ENCODE measurements at regions not wholly inside any gene's neighbourhood (a gene's known extent, or its start where the extent isn't known, plus 50 kb on each side); places are given as distances from the start of the nearest gene placed in this dataset.

DNA sequence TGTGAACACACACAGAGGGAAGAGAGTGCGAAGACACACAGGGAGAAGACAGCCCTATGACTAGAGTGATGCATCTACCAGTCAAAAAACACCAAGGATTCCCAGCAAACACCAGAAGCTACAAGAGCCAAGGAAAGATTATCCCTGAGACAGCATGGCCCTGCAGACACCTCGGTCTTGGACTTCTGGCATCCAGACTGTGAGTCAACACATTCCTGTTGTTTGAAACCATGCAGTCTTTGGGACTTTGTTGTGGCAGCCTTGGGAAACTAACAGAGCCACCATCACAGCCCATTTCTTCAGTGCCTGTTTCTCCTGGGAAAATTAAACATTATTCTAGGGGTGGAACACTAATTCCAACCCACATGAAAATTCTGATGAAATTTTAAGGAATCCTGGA lies 220.6 kb downstream of the GXYLT1 start:
- no peak for DNase-seq

DNA sequence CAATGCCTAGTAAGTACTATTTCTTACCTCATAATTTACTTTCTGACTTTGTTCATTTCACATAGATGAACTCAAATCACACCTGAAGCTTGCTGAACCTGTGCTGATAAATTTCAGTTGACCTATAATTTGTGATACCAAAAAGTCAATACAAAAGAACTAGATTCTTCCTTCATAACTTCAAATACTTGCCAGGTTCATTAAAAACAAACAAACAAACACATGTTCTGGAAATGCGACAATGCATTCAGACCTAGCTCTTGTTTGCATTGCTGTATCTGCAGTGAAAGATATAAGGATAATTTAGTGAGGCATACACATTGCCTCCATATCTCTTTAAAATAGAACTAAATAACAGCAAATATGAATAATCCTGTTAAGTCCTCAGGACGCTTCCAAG lies 221.3 kb downstream of the GXYLT1 start:
- no peak for DNase-seq

- no peak for DNase-seq
Observed at GRCh38 chr12:41920355-41920754, 224.3 kb downstream of the GXYLT1 start.

DNA sequence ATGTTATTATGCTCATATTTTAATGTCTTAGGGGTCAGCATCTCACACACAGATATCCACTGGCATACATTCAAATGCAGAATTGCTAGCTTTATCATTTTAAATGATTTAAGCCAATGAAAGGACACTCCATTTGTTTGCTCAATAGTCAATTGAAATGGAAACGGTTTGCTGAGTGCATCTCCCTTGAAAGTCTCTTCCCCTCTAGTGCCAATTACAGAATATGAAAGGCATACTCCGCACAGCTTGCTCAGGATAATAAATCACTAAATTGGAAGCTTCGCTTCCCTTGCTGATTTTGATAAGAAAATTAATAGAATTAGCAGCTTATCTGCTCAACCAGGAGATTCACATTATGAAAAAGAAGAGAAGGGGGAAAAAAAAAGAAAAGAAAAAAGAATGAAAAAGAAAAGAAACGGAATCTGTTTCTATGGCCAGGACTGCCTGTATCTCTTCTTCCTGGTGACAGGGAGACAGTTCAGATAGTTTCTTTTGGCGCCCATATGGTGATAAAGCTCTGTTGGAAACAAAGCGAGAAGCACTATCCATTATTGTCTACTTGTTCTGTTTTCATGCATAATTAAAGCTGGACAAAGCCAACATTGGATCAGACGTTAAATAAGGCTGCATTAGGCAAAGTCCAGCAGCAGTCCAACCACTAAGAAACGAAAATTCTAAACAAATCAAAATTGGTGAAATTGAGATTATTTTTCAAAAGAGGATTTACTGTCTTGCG lies 225.0 kb downstream of the GXYLT1 start:
- DNase-seq, result no peak

DNA sequence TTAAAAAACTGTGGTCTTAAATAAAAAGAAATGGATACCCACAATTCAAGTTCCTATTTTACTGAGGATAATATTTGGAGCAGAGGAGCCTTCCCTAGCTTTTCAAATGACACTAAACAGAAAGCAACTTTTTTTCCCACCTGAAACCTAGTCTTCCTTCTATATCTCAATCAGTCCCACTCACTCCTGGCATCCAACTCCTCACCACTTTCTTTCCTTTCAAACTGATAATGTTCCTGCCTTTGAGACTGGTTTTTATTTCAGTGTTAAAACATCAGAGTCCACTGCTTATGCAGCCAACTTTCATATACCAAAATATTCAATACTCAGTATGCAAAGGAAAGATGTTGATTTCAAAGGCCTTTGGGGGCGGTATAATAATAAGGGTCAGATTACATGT lies 225.6 kb downstream of the GXYLT1 start:
- no peak for DNase-seq

DNA sequence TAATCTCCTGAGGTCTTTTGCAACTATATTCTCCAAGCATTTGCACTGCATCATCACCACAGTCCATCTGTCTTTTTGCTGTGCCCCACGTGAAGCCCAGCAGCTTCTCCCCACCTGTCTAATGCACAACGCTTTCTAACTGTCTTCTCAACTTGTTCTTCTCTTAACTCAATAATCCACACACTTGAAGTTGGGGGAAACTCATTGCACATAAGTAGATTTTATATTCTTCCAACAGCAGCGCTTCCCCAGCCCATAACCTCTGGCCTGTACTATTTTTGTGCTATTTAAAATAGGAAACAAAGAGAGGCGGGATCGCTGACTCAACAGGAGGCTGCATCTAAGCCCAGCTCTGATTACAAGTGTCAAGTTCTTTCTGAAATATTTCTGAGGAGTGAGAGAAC lies 226.7 kb downstream of the GXYLT1 start:
- no peak for DNase-seq

DNA sequence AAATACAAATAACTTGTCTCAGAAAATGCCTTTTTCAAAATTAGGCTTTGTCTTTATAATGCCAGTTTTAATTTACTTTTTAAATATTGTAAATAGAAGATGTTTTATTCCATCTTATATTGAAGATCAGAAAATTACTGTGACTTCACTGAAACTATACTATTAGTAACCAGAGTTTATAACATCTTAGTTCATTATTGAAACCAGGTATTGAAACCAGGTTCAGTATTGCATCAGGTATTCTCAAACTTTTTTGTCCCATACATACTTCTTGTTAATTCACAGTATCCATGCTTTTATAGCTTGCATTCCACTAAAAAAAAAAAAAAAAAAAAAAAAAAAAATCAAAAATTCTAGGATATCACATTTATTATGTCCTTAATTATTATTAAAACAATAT lies 227.5 kb downstream of the GXYLT1 start:
- DNase-seq, result no peak

- no peak for DNase-seq
Observed at GRCh38 chr12:41910578-41911320, 233.9 kb downstream of the GXYLT1 start.

GRCh38 chr12:41908206-41908605 lies 236.5 kb downstream of the GXYLT1 start:
- DNase-seq, result no peak

GRCh38 chr12:41907550-41907949 lies 237.1 kb downstream of the GXYLT1 start:
- no peak for DNase-seq

DNA sequence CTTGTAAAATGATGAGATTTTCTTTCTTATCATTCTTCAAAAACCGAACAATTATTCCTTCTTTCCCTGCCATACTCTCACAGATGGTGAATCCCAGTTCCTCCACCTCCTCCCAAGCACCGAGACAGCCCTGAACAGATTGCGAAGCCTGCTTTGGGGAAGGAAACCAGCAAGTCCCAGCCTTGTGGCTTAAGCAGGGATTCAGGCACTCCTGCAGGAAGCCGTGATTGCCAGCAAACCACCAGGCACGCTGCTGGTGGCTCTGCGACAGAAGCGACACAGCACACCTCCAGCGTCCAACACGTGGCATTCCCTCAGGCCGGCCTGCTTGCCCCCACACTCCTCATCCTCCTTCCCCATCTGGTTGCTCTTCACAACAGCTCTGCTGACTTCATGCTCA lies 237.7 kb downstream of the GXYLT1 start:
- DNase-seq, result no peak

DNA sequence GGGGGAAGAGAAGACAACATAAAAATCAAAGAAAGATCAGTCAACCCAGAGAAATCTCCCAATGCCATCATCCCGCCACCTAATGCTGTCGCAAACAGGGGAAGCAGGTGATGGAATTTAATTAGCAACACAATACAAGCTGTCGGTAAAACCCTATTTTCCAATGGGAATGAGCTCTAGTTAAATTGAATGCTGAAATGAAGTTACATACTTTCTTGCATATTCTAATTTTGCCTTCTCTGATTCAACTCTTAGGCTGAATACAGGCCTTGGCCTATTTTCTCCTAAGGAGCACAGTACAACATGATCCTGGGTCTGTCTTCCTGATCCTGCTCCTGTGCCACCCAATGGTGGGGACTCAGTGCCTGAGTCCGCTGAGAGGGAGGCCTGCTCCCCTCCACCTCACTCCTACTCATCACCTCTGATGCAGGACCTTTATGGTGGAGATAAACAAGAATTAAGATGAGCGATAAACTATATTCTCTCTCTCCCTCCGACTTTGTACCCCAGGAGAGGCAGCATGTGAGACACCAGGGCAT lies 238.8 kb downstream of the GXYLT1 start:
- no peak for DNase-seq

GRCh38 chr12:41905073-41905758 lies 239.5 kb downstream of the GXYLT1 start:
- no peak for DNase-seq

GRCh38 chr12:41904041-41904440 lies 240.6 kb downstream of the GXYLT1 start:
- DNase-seq, result no peak

DNA sequence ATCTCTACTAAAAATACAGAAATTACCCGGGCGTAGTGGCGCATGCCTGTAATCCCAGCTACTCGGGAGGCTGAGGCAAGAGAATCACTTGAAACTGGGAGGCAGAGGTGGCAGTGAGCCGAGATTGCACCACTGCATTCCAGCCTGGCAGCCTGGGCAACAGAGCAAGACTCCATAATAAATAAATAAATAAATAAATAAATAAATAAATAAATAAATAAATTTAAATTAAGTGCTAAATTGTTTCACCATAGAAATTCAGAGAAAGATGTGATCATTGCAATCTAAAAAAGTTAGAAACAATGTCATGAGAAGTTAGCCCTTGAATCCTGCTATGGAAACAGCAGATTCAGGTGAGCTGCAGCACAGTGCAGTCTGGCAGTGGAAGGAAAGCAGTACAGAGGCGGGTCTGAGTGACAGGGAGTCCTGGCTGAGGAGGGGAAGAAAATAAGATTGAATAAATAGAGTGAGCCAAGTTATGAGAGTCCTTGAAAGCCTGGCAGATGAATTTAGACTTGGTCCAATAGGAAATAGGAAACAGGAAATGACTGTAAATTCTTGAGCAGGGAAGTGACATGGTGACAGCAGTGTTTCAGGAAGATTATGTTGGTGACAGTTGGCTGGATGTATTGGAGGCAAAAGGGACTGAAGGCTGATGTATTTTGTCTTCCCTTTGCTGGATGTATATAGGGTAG lies 241.5 kb downstream of the GXYLT1 start:
- no peak for DNase-seq

DNA sequence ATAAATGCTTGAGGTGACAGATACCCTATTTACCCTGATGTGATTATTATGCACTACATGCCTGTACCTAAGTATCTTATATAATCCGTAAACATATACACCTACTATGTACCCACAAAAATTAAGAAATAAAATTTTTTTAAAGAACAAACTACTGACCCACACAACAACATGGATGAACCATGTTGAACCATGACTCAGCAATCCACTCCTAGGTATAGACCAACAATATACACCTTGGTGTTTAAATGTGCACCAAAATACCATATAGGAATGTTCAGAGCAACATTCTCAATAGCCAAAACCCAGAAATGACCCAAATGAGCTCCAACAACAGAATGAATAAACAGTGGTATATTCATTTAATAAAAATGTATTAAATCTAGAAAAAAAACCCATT lies 245.1 kb downstream of the GXYLT1 start:
- DNase-seq, result no peak

DNA sequence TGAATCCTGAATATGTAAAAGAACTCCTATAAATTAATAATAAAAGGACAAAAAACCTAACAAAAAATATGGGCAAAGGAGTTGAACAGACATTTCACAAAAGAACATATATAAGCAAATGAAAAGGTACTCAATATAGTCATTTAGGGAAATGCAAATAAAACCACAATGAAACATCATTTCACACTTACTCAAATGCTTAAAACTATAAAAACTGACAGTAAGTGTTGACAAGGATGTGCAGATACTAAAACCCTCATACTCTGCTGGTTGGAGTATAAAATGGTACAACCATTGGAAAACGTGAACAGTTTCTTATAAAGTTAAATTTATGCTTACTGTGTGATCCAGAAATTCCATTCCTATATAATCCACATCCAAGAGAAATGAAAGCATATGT lies 247.1 kb downstream of the GXYLT1 start:
- DNase-seq, result no peak

- no peak for DNase-seq
Observed at GRCh38 chr12:41893491-41893890, 251.2 kb downstream of the GXYLT1 start.

DNA sequence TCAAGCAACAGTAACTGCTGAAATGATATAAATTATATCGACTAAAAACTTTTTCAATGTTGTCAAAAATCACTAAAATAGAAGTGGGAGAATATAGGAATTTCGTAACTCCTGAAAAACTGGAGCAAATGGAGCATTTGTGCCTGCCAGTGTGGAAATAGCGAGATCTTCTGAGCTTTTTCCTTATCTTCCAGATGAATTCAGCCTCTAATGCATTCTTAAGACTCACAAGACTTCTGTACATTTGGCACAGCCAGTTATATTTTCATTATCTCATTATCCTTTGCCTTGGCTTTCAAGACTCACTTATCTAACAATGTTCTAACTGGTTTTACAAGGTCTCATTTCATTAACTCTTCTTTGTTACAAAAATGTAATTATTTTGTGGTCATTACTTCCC lies 252.4 kb downstream of the GXYLT1 start:
- DNase-seq, result no peak

- DNase-seq, result no peak
Observed at GRCh38 chr12:41891226-41891625, 253.4 kb downstream of the GXYLT1 start.

GRCh38 chr12:41888285-41888684 lies 256.4 kb downstream of the GXYLT1 start:
- no peak for DNase-seq

DNA sequence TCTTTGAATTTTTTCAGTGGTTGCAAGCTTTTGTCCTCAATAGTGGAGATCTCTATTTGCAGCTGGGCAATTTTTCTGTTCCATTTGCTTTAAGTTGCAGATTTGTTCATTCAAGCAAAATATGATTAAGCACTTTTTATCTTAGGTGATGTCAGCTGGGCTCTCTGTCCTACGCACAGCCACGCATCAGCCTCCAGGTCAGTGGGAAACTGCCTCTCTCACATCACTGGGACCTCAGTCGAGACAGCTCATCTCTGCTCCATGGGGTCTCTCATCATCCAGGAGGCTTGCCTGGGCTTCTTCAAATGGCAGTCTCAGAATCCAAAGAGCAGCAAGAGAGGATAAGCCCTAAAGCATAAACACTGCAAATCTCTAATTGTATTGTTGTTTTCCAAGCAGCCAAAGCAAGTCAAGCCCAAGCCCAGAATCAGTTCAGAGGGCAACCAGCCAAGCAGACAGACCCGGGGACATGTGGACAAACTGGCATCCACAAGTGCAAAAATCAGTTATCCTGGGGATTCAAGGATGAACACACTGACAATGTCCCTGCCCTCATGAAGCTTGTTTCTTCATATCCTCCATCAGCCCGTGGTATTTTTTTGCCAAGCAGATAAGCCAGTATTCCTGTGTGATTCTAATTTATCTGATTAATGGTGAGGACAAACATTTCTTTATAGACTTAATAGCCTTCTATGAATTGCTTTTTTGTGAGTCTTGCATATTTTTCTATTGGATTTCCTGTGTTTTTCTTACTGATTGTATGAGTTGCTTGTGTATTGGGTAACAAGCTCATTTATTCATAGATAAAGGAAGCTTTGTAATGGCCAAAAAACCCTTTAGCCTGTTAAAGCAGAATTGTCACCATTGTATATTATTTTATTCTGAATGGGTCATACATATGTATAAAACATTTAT lies 262.5 kb downstream of the GXYLT1 start:
- DNase-seq, result no peak
